ENCODE measurements at regions not wholly inside any gene's neighbourhood (a gene's known extent, or its start where the extent isn't known, plus 50 kb on each side); places are given as distances from the start of the nearest gene placed in this dataset.

GRCh38 chr15:70582143-70582945, 181.0 kb downstream of the UACA start:
- no peak overlapping the region for H2BK15ac ChIP-seq (ENCODE audit: low read depth, low read length)
- H3K56ac ChIP-seq (ENCODE audit: extremely low read depth, insufficient read depth, low read length): no peak overlapping the region
- H3K27me3 ChIP-seq (ENCODE audit: control insufficient read depth, insufficient read depth, low read length): peaks cover 22% of the 10 kb centered on the region
- no peak overlapping the region for H4K8ac ChIP-seq (ENCODE audit: low read depth in 2 of 2, low read length in 2 of 2)
- POLR2A ChIA-PET (ENCODE audit: unreplicated experiment): no interaction called here
- H3K9me3 ChIP-seq (ENCODE audit: control insufficient read depth, insufficient read depth, low read length): no peaks in the 10 kb centered on the region
- H2AK5ac ChIP-seq (ENCODE audit: low read depth, low read length): peak overlapping the region; percentile 23; the same call in 1 of the 2 replicates
- no TSS peak for BruUV-seq (replicated peaks)
- H2BK20ac ChIP-seq (ENCODE audit: low read depth, low read length): peak overlapping the region; percentile 20; the same call in 1 of the 2 replicates
- H3K4me1 ChIP-seq (ENCODE audit: control insufficient read depth, insufficient read depth, low read length): peaks cover 2% of the 10 kb centered on the region; the same call in 1 of the 2 replicates
- TF ChIP-seq CEBPB (IDR thresholded peaks at IDR 0.05; ENCODE audit: low read depth, low read length) (no peak), MAFK (IDR thresholded peaks at IDR 0.05; ENCODE audit: low read depth, low read length) (no peak), POLR2A (IDR thresholded peaks at IDR 0.05; ENCODE audit: low read depth, low read length) (no peak), MXI1 (IDR thresholded peaks at IDR 0.05; ENCODE audit: borderline replicate concordance, low read depth, low read length) (no peak), NFE2L2 (IDR thresholded peaks at IDR 0.05; ENCODE audit: low read depth, low read length) (no peak)
- TF ChIP-seq, protein P1, sequence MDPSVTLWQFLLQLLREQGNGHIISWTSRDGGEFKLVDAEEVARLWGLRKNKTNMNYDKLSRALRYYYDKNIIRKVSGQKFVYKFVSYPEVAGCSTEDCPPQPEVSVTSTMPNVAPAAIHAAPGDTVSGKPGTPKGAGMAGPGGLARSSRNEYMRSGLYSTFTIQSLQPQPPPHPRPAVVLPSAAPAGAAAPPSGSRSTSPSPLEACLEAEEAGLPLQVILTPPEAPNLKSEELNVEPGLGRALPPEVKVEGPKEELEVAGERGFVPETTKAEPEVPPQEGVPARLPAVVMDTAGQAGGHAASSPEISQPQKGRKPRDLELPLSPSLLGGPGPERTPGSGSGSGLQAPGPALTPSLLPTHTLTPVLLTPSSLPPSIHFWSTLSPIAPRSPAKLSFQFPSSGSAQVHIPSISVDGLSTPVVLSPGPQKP (IDR thresholded peaks at IDR 0.05; ENCODE audit: borderline replicate concordance, low read depth, low read length): no peak
- H3K27ac ChIP-seq (ENCODE audit: insufficient read depth, low read length): no peak overlapping the region
- intact Hi-C loops (cut with micrococcal nuclease) (no loop called here), dilution Hi-C loops (cut with HindIII; ENCODE audit: low sequenced_read_pairs, unreplicated experiment) (no loop called here), in situ Hi-C loops (cut with MboI; ENCODE audit: low sequenced_read_pairs) (no loop called here)
- H3K9me1 ChIP-seq (ENCODE audit: insufficient read depth, low read length): no peaks in the 10 kb centered on the region
- 0 out of 2 replicates have a peak overlapping the region, but pooled peaks have one; percentile 27 for H3K23ac ChIP-seq (ENCODE audit: low read depth, low read length)
- 80% methylated on average over 1 of the region's 5 CpGs; no CpG with 5 or more reads in 1 of the 2 experiments for WGBS, 2 experiments (ENCODE audit: extremely low coverage in 2 of 2, insufficient read length in 1 of 2)
- no peak overlapping the region for H3K4me3 ChIP-seq (ENCODE audit: insufficient read depth, low read depth, low read length)
- no peak overlapping the region for H4K91ac ChIP-seq (ENCODE audit: insufficient read depth, low read depth, low read length)
- CTCF ChIA-PET: no interaction called here
- no peak overlapping the region for H2AK9ac ChIP-seq (replicated peaks; ENCODE audit: low read depth, low read length, poor library complexity)
- peak; percentile 88 for ATAC-seq (ENCODE audit: low read depth)
- no peak overlapping the region for H2BK5ac ChIP-seq (ENCODE audit: low read depth, low read length, poor library complexity, severe bottlenecking)
- no peak overlapping the region for H3K18ac ChIP-seq (ENCODE audit: low read depth, low read length)
- no peak overlapping the region for H3K4ac ChIP-seq (ENCODE audit: low read depth, low read length)
- no peak overlapping the region for H2AFZ ChIP-seq (replicated peaks; ENCODE audit: low read length, poor library complexity)
- H3K79me1 ChIP-seq (ENCODE audit: low read depth in 1 of 2, low read length in 2 of 2): no peaks in the 10 kb centered on the region
- H4K5ac ChIP-seq (ENCODE audit: low read depth, low read length): no peak overlapping the region
- H3K14ac ChIP-seq (replicated peaks; ENCODE audit: low read depth, low read length): peak overlapping the region; percentile 22; the same call in 1 of the 2 replicates
- H3K4me2 ChIP-seq (ENCODE audit: low read depth, low read length): peak overlapping the region; percentile 11; the same call in 1 of the 2 replicates
- H2BK120ac ChIP-seq (ENCODE audit: low read depth, low read length): no peak overlapping the region
- no peaks in the 10 kb centered on the region for H3K36me3 ChIP-seq (ENCODE audit: control insufficient read depth, insufficient read depth, low read length)
- H4K20me1 ChIP-seq (ENCODE audit: insufficient read depth, low read length): no peaks in the 10 kb centered on the region
- DNase-seq: peak; percentile 82
- H3K9ac ChIP-seq (ENCODE audit: low read depth, low read length): no peak overlapping the region
